ENCODE measurements at regions not wholly inside any gene's neighbourhood (a gene's known extent, or its start where the extent isn't known, plus 50 kb on each side); places are given as distances from the start of the nearest gene placed in this dataset.
"Not testable (repeated sequence)": the region's sequence is repeated elsewhere in the genome, so short reads cannot be mapped to it uniquely, and the experiment has no call there.

- DNase-seq (ENCODE audit: low spot score); ATAC-seq: not testable (repeated sequence)
Measured at GRCh38 chr18:38771620-38772019, 1206.0 kb upstream of the CELF4 start.

GRCh38 chr18:38768504-38768903, 1202.9 kb upstream of the CELF4 start:
- DNase-seq (ENCODE audit: low spot score) (no peak), ATAC-seq (no peak)

GRCh38 chr18:38759457-38759856, 1193.9 kb upstream of the CELF4 start:
- ATAC-seq (no peak), DNase-seq (ENCODE audit: low spot score) (no peak)

GRCh38 chr18:38756436-38756835, 1190.8 kb upstream of the CELF4 start:
- ATAC-seq: no peak

GRCh38 chr18:38752430-38752829, 1186.8 kb upstream of the CELF4 start:
- DNase-seq (ENCODE audit: low spot score): no peak
- ATAC-seq: no peak

More at GRCh38 chr18:38756436-38756835, 1190.8 kb upstream of the CELF4 start:
- no peak for DNase-seq (ENCODE audit: low spot score)

- DNase-seq (ENCODE audit: low spot score) (no peak), ATAC-seq (no peak)
Measured at GRCh38 chr18:38751898-38752297, 1186.3 kb upstream of the CELF4 start.

- DNase-seq (ENCODE audit: low spot score) (no peak), ATAC-seq (no peak)
Measured at GRCh38 chr18:38751211-38751610, 1185.6 kb upstream of the CELF4 start.

- no peak for DNase-seq (ENCODE audit: low spot score)
- ATAC-seq: no peak
Measured at GRCh38 chr18:38750751-38751150, 1185.2 kb upstream of the CELF4 start.

GRCh38 chr18:38747153-38747552, 1181.6 kb upstream of the CELF4 start:
- no peak for ATAC-seq
- no peak for DNase-seq (ENCODE audit: low spot score)

- not testable (repeated sequence) for ATAC-seq; DNase-seq (ENCODE audit: low spot score)
Measured at GRCh38 chr18:38720181-38720580, 1154.6 kb upstream of the CELF4 start.

GRCh38 chr18:38718365-38718901, 1152.8 kb upstream of the CELF4 start:
- DNase-seq (ENCODE audit: low spot score) (no peak), ATAC-seq (no peak)

- ATAC-seq (no peak), DNase-seq (ENCODE audit: low spot score) (no peak)
Measured at GRCh38 chr18:38709122-38709521, 1143.5 kb upstream of the CELF4 start.

- ATAC-seq: no peak
- no peak for DNase-seq (ENCODE audit: low spot score)
Measured at GRCh38 chr18:38706373-38706772, 1140.8 kb upstream of the CELF4 start.

GRCh38 chr18:38698088-38698487, 1132.5 kb upstream of the CELF4 start:
- no peak for DNase-seq (ENCODE audit: low spot score)
- ATAC-seq: no peak

- DNase-seq (ENCODE audit: low spot score): no peak
- no peak for ATAC-seq
Measured at GRCh38 chr18:38695559-38696280, 1130.1 kb upstream of the CELF4 start.

GRCh38 chr18:38693104-38693503, 1127.5 kb upstream of the CELF4 start:
- DNase-seq (ENCODE audit: low spot score): no peak
- ATAC-seq: no peak

GRCh38 chr18:38690626-38691025, 1125.0 kb upstream of the CELF4 start:
- no peak for DNase-seq (ENCODE audit: low spot score)
- ATAC-seq: no peak

GRCh38 chr18:38688416-38688815, 1122.8 kb upstream of the CELF4 start:
- DNase-seq (ENCODE audit: low spot score) (no peak), ATAC-seq (no peak)

GRCh38 chr18:38670486-38670885, 1104.9 kb upstream of the CELF4 start:
- ATAC-seq (no peak), DNase-seq (ENCODE audit: low spot score) (no peak)

- ATAC-seq (no peak), DNase-seq (ENCODE audit: low spot score) (no peak)
Measured at GRCh38 chr18:38664929-38665328, 1099.3 kb upstream of the CELF4 start.

GRCh38 chr18:38663682-38664081, 1098.1 kb upstream of the CELF4 start:
- no peak for ATAC-seq
- no peak for DNase-seq (ENCODE audit: low spot score)

- ATAC-seq (no peak), DNase-seq (ENCODE audit: low spot score) (no peak)
Measured at GRCh38 chr18:38663270-38663669, 1097.7 kb upstream of the CELF4 start.

GRCh38 chr18:38654946-38655345, 1089.3 kb upstream of the CELF4 start:
- DNase-seq (ENCODE audit: low spot score) (no peak), ATAC-seq (no peak)
